ENCODE measurements at regions not wholly inside any gene's neighbourhood (a gene's known extent, or its start where the extent isn't known, plus 50 kb on each side); places are given as distances from the start of the nearest gene placed in this dataset.
"Not testable (repeated sequence)": the region's sequence is repeated elsewhere in the genome, so short reads cannot be mapped to it uniquely, and the experiment has no call there.

- no peak for DNase-seq
These were observed 133.6 kb upstream of the C1QTNF7 start for GRCh38 chr4:15294202-15294601.

- DNase-seq, result no peak
These were observed 133.0 kb upstream of the C1QTNF7 start for GRCh38 chr4:15294832-15295231.

- no peak for DNase-seq
These were observed 132.2 kb upstream of the C1QTNF7 start for GRCh38 chr4:15295421-15296162.

- DNase-seq, result no peak
These were observed 130.5 kb upstream of the C1QTNF7 start for GRCh38 chr4:15297344-15297743.

DNA sequence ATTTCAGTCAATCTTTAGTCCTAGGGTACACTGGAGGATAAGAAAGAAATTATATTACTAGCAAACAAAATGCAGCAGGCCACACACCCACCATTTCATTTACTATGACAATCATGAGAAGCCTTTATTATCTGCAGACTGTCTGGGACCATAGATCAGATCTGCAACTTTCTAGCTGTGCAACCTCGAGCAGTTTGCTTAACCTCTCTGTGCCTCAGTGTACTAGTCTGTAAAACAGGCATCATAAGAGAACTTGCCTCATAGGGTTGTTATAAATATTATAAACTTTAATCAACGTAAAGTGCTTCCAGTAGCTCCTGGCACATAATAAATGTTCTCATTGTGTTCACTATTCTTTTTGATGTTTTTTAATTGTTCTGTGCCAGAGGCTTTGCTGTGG is 128.2 kb upstream of the C1QTNF7 start:
- DNase-seq, result no peak

DNA sequence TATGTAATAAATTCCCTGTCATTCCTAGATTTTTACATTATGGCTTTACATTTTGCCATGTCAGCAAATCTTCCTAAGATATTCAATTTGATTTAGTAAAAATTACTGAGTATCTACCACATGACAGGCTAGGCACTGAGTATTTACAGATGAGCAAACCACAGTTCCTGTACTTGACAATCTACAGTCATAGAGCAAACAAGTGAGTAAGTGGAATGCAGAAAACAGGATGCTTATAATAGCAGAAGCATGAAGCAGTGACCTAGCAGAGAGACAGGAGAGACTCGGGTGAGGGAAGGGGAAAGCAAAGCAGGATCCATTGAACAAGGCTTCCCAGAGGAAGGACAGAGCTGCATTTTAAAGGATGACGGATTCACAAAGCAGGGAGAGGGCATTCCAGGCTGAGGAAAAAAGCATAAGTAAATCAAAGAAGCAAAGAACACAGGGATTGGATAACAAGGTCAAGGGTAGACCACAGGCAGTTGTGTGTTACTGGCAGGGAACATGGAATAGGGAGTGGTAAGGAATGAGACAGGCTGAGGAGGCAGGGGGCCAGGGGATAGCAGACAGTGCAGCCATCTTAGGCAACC is 124.7 kb upstream of the C1QTNF7 start:
- no peak for DNase-seq

GRCh38 chr4:15314974-15315373 is 112.9 kb upstream of the C1QTNF7 start:
- DNase-seq, result no peak

- no peak for DNase-seq
These were observed 110.6 kb upstream of the C1QTNF7 start for GRCh38 chr4:15317246-15317645.

DNA sequence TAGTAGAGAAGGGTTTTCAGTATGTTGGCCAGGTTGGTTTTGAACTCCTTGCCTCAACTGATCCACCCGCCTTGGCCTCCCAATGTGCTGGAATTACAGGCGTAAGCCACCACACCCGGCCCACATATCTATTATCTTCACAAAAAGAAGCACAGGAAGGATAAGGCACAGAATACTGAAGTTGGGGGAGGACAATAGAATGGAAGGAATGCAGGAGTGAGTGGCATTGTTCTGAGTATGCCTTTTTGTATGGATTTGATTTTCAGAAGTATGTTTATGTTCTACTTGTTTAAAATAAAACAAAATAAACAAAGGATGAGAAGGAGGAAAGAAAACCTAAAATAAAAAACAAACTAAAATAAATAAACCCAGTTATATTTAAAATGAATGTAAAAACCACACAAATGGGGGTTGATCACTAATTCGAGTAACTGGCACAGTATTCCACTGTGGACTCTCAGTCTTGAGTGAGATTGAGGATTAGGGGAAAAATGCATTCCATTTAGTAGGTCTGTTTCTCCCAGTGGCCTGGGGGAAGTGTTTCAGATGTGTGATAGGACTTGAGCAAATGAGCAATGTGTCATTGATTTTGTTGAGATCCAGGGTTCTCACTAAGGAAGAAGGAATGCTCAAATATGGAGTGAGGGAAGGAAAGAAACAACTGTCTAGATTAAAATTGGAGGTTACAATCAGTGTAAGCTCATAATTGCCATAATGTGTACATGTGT is 109.0 kb upstream of the C1QTNF7 start:
- no peak for DNase-seq

- no peak for DNase-seq
These were observed 107.6 kb upstream of the C1QTNF7 start for GRCh38 chr4:15320121-15320678.

DNA sequence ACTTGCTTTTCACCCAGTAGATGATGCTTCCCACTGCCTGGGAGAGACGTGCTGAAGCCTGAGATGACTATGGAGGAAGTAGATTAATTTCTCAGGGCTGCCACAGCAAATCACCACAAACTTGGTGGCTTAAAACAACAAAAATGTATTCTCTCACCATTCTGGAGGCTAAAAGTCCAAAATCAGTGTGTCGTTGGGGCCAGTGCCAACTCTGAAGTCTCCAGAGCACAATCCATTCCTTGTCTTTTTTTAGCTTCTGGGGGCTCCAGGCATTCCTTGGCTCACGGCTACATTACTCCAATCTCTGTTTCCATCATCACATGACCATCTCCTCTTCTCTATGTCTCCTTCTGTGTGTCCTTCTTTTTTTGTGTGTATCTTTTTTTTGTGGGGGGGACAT is 105.8 kb upstream of the C1QTNF7 start:
- DNase-seq, result no peak

DNA sequence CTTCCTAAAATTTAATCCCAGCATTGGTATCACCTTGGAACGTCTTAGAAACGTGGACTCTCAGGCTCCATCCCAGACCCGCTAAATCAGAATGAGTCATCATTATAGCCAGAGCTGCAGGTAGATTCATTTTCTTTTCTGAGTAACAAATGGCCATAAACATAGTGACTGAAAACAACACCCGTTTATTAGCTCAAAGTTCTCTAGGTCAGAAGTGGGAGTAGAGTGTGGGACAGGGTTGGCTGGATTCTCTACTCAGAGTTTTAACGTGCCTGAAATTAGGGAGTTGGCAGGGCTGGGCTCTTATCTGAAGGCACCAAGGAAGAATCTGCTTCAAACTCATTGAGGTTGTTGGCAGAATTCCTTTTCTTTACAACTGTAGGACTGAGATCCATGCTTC is 101.8 kb upstream of the C1QTNF7 start:
- DNase-seq, result no peak

GRCh38 chr4:15327311-15328298 is 100.2 kb upstream of the C1QTNF7 start:
- DNase-seq, result no peak

DNA sequence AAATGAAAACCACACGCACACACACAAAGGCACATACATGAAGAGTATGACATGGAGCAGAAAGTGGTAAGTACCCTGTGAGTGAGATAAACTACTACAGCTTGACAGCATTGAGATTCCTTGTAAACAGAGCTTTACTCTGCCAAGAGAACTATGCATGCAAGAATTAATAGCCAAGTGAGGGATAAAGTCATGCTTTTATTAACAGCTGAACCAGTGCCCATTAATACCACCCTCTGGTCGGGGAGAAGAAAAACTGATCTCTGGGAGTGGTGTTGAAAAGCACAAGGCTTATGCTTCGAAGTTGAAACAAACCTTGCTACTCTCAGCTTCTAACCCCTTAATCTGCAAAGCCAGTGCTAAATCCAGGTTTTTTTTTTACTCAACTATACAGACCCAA is 95.9 kb upstream of the C1QTNF7 start:
- no peak for DNase-seq

DNA sequence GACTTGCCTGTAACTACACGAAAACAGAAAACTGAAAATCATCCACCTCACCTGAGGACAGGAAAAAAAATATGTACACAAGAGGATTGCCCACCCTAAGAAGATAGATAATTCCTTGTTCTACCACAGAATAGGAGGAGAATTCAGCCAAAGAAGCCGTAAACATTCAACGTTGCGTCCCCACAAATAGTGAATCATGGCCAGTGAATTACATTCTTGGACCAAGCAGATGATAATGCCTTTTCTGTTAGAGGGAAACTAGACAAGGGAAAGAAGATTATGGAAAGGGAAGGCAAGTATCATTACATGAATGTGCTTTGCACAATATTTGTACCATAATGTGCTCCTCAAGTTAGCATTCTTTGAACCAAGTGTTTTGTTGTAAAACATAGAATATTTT is 95.5 kb upstream of the C1QTNF7 start:
- DNase-seq, result no peak

DNA sequence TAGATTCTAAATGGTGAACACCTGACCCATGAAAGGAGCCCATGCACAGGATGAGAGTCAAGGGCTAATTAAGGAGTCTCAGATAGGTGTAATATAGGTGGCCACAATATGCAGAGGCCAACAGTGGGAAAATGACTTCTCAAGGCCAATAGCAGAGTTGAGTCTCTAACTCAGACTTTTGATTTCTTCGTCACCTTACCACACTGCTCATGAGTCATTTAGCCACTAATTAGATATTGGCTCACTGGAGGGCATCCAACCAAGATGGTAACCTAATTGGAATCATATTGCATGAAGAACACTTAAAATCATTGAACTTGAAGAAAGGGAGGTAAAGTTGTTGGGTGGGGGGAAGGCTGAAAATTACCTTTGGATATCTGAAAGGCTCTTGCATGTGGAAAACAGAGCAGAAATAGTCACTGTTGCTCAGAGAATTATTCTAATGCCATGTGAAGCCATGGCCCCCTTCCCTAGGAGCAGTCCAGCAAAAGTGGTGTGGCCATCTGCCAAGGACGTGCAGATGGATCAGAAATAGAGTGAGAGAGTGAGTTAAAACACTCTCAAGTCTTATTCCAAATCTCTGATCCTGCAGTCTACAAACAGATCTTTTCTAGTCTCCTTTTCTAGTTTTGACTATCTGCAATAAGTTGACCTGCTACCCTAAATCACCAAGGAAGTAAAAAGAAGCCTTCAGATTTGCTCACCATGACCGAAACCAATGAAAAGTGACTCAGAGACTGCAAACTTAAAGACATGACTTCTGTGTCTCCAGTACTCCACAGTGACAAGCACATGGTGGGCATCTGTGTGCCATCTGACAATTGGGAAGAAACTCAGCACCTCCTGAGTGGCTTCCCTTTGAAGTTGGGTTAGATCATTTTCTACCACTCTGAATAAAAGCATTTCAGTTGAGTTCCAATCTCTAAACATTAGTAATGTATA is 93.9 kb upstream of the C1QTNF7 start:
- no peak for DNase-seq

- DNase-seq, result no peak
These were observed 91.2 kb upstream of the C1QTNF7 start for GRCh38 chr4:15336410-15337167.

GRCh38 chr4:15337168-15337657 is 90.6 kb upstream of the C1QTNF7 start:
- not testable (repeated sequence) for DNase-seq

GRCh38 chr4:15339737-15340136 is 88.1 kb upstream of the C1QTNF7 start:
- DNase-seq, result no peak

GRCh38 chr4:15340332-15340731 is 87.5 kb upstream of the C1QTNF7 start:
- no peak for DNase-seq

Measured in C1 segment of cervical spinal cord (tissue), 14 donors.